IMR-90 (cell line): ENCODE measurements at regions not wholly inside any gene's neighbourhood (a gene's known extent, or its start where the extent isn't known, plus 50 kb on each side); places are given as distances from the start of the nearest gene placed in this dataset.
A peak's percentile ranks its signal among the peaks of the same experiment; 100 is the strongest.

Experiments
- ATAC-seq: fragments of 200-7000 bp; cut with Tn5 transposase; 2 replicates; pipeline ENCODE4 v1.9.1; 2020; ENCODE audit warnings: low read depth, mild to moderate bottlenecking, moderate library complexity
- BruUV-seq: library from RNA; stranded (reverse); fragments of 400-500 nt; replicated peaks from 2 replicates; lab custom pipeline; 2021; lab: Mats Ljungman, UMichigan
- CTCF ChIA-PET: fragments of 300-600 bp; formaldehyde crosslinking; extraction: SDS; loops from one replicate; lab custom pipeline; 2021; ENCODE audit warnings: antibody characterized with exemption; lab: Yijun Ruan, JAX
- POLR2A ChIA-PET: fragments of 300-600 bp; sonication (Branson Sonifier 250); formaldehyde crosslinking; loops from one replicate; lab custom pipeline; 2022; ENCODE audit warnings: antibody characterized with exemption; ENCODE audit not compliant: unreplicated experiment; lab: Charles Lee
- DNase-seq: peaks from one replicate; pipeline ENCODE4 v3.0.0; 2013
- H2AFZ ChIP-seq: replicated peaks from 2 replicates; pipeline ENCODE3; 2013; ENCODE audit warnings: low read length, mild to moderate bottlenecking; ENCODE audit not compliant: poor library complexity
- H2AK5ac ChIP-seq: 2 replicates; pipeline ENCODE4 v1.6.1; 2013; ENCODE audit warnings: low read depth, low read length, inconsistent platforms
- H2AK9ac ChIP-seq: replicated peaks from 2 replicates; pipeline ENCODE3; 2013; ENCODE audit warnings: mild to moderate bottlenecking, low read depth, low read length, moderate library complexity; ENCODE audit not compliant: poor library complexity
- H2BK120ac ChIP-seq: 2 replicates; pipeline ENCODE4 v1.6.1; 2013; ENCODE audit warnings: low read depth, low read length, inconsistent platforms
- H2BK15ac ChIP-seq: 3 replicates; pipeline ENCODE4 v1.6.1; 2013; ENCODE audit warnings: low read depth, low read length, inconsistent platforms
- H2BK20ac ChIP-seq: 2 replicates; pipeline ENCODE4 v1.6.1; 2013; ENCODE audit warnings: low read depth, mild to moderate bottlenecking, inconsistent platforms, low read length, moderate library complexity
- H2BK5ac ChIP-seq: 2 replicates; pipeline ENCODE4 v1.6.1; 2013; ENCODE audit warnings: mild to moderate bottlenecking, low read depth, low read length, inconsistent platforms; ENCODE audit not compliant: poor library complexity, severe bottlenecking
- H3K14ac ChIP-seq: replicated peaks from 2 replicates; pipeline ENCODE4 v1.6.1; 2013; ENCODE audit warnings: low read depth, low read length, inconsistent platforms
- H3K18ac ChIP-seq: 2 replicates; pipeline ENCODE4 v1.6.1; 2013; ENCODE audit warnings: low read depth, low read length, control low read depth
- H3K23ac ChIP-seq: 2 replicates; pipeline ENCODE4 v1.6.1; 2013; ENCODE audit warnings: low read depth, low read length, inconsistent platforms
- H3K27ac ChIP-seq: 2 replicates; pipeline ENCODE4 v1.5.1; 2013; ENCODE audit warnings: mild to moderate bottlenecking, control low read depth, low read length; ENCODE audit not compliant: insufficient read depth
- H3K27me3 ChIP-seq: 2 replicates; pipeline ENCODE4 v1.6.1; 2013; ENCODE audit warnings: low read length; ENCODE audit not compliant: control insufficient read depth, insufficient read depth
- H3K36me3 ChIP-seq: 2 replicates; pipeline ENCODE4 v1.6.1; 2013; ENCODE audit warnings: low read length, mixed read lengths; ENCODE audit not compliant: control insufficient read depth, insufficient read depth
- H3K4ac ChIP-seq: 2 replicates; pipeline ENCODE4 v1.6.1; 2013; ENCODE audit warnings: low read depth, low read length, inconsistent platforms
- H3K4me1 ChIP-seq: 2 replicates; pipeline ENCODE4 v1.6.1; 2013; ENCODE audit warnings: low read length, mixed read lengths; ENCODE audit not compliant: control insufficient read depth, insufficient read depth
- H3K4me2 ChIP-seq: 2 replicates; pipeline ENCODE4 v1.6.1; 2013; ENCODE audit warnings: low read depth, mild to moderate bottlenecking, control low read depth, low read length, moderate library complexity
- H3K4me3 ChIP-seq: 2 replicates; pipeline ENCODE4 v1.5.1; 2013; ENCODE audit warnings: low read depth, mild to moderate bottlenecking, control low read depth, low read length, moderate library complexity; ENCODE audit not compliant: insufficient read depth
- H3K56ac ChIP-seq: 2 replicates; pipeline ENCODE4 v1.6.1; 2013; ENCODE audit warnings: low read length, inconsistent platforms; ENCODE audit not compliant: insufficient read depth; ENCODE audit errors: extremely low read depth
- H3K79me1 ChIP-seq, 2 experiments: 2 replicates each; pipeline ENCODE4 v1.6.1; 2013; ENCODE audit warnings: low read length in 2 of 2, inconsistent platforms in 1 of 2, low read depth in 1 of 2
- H3K9ac ChIP-seq: 2 replicates; pipeline ENCODE4 v1.6.1; 2013; ENCODE audit warnings: low read depth, low read length, control low read depth
- H3K9me1 ChIP-seq: 2 replicates; pipeline ENCODE4 v1.6.1; 2013; ENCODE audit warnings: low read length, inconsistent platforms; ENCODE audit not compliant: insufficient read depth
- H3K9me3 ChIP-seq: 2 replicates; pipeline ENCODE4 v1.6.1; 2013; ENCODE audit warnings: low read length; ENCODE audit not compliant: control insufficient read depth, insufficient read depth
- H4K20me1 ChIP-seq: 2 replicates; pipeline ENCODE4 v1.6.1; 2013; ENCODE audit warnings: low read length, inconsistent platforms; ENCODE audit not compliant: insufficient read depth
- H4K5ac ChIP-seq: 2 replicates; pipeline ENCODE4 v1.6.1; 2013; ENCODE audit warnings: mild to moderate bottlenecking, low read depth, low read length, control low read depth
- H4K8ac ChIP-seq, 2 experiments: 2 replicates each; pipeline ENCODE4 v1.6.1; 2013; ENCODE audit warnings: low read depth in 2 of 2, low read length in 2 of 2, control low read depth in 1 of 2, inconsistent platforms in 1 of 2
- H4K91ac ChIP-seq: 2 replicates; pipeline ENCODE4 v1.6.1; 2013; ENCODE audit warnings: low read depth, low read length, inconsistent platforms; ENCODE audit not compliant: insufficient read depth
- FOS ChIP-seq: fragments of 150-350 bp; IDR thresholded peaks from 2 replicates; pipeline ENCODE4 v1.6.1; 2016; ENCODE audit warnings: low read depth, low read length
- SMC3 ChIP-seq: fragments of 150-350 bp; IDR thresholded peaks from 2 replicates; pipeline ENCODE4 v1.6.1; 2016; ENCODE audit warnings: low read depth, mild to moderate bottlenecking, antibody characterized with exemption, low read length, moderate library complexity
- WGBS, 2 experiments: methylation state at CpG; one replicate each; pipeline versions ENCODE4 v1.1.5 to v1.1.7; 2013; ENCODE audit warnings: missing lambda C conversion rate in 2 of 2; ENCODE audit not compliant: insufficient read length in 1 of 2; ENCODE audit errors: extremely low coverage in 2 of 2; 5-methylcytosine and 5-hydroxymethylcytosine counted together
- dilution Hi-C: fragments of 300-500 bp; cut with HindIII; formaldehyde crosslinking; loops from one replicate; pipeline ENCODE4 v1.14.3; 2018; ENCODE audit warnings: low sequenced_read_pairs; ENCODE audit not compliant: unreplicated experiment
- in situ Hi-C: fragments of 300-500 bp; cut with MboI; formaldehyde crosslinking; loops from 3 replicates; pipeline ENCODE4 v1.14.3; 2019; ENCODE audit warnings: low sequenced_read_pairs, inconsistent platforms, mixed read lengths
- intact Hi-C: fragments of 100-400 bp; cut with micrococcal nuclease; formaldehyde crosslinking; loops from 2 replicates; pipeline ENCODE4 v1.10.0; 2022
- TF ChIP-seq, protein P1 (sequence below): fragments of 150-350 bp; IDR thresholded peaks from 2 replicates; pipeline ENCODE4 v1.6.1; 2017; ENCODE audit warnings: mild to moderate bottlenecking, antibody characterized with exemption, low read length, low read depth
- TF ChIP-seq, protein P2 (sequence below): fragments of 150-350 bp; IDR thresholded peaks from 2 replicates; pipeline ENCODE4 v1.6.1; 2016; ENCODE audit warnings: low read depth, mild to moderate bottlenecking, low read length, moderate library complexity, borderline replicate concordance
- TF ChIP-seq, protein P3 (sequence below): conservative IDR thresholded peaks from 2 replicates; pipeline ENCODE4 v1.5.1; 2012; ENCODE audit warnings: mild to moderate bottlenecking, low read depth, low read length, improper control_type of control experiment

DNA sequence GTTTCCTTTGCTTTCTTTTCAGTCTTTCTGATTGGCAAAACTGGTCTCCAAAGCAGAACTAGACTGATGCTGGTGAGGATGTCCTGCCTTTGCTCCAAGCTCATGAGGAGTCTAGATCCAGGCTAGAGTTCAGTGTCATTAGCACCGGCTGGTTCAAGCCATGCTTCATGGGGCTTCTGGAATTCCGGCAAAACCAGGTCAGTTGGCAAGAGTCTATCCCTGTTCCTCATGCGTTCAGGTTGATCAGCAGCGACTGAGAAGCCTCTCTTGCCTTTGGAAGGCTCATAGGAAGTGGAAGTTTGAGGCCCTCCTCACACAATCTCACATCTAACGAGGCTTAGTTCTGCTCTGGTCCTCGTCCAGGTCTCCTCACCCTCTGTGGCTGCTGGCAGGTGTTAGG lies 194.3 kb downstream of the HS3ST3A1 start:
- no peak overlapping the region for H4K91ac ChIP-seq
- ChIA-PET POLR2A (no interaction called here), CTCF (no interaction called here)
- H3K9me1 ChIP-seq: no peaks in the 10 kb centered on the region
- no peak overlapping the region for H2BK120ac ChIP-seq
- H3K9me3 ChIP-seq: no peaks in the 10 kb centered on the region
- no peaks in the 10 kb centered on the region for H4K20me1 ChIP-seq
- H2BK20ac ChIP-seq: no peak overlapping the region
- no peak overlapping the region for H4K8ac ChIP-seq
- H3K4me1 ChIP-seq: peaks cover 4% of the 10 kb centered on the region
- H4K5ac ChIP-seq: no peak overlapping the region
- no peak overlapping the region; the same call in 1 of the 2 replicates for H3K4ac ChIP-seq
- dilution Hi-C loops (no loop called here), intact Hi-C loops (no loop called here), in situ Hi-C loops (no loop called here)
- no peak overlapping the region for H3K18ac ChIP-seq
- no peak overlapping the region for H3K4me3 ChIP-seq
- H3K27me3 ChIP-seq: no peaks in the 10 kb centered on the region
- H2BK15ac ChIP-seq: no peak overlapping the region
- H2AFZ ChIP-seq: no peak overlapping the region
- ATAC-seq (no peak), DNase-seq (no peak)
- H2BK5ac ChIP-seq: no peak overlapping the region
- BruUV-seq: no TSS peak
- TF ChIP-seq FOS (no peak), SMC3 (no peak)
- TF ChIP-seq, protein P1, sequence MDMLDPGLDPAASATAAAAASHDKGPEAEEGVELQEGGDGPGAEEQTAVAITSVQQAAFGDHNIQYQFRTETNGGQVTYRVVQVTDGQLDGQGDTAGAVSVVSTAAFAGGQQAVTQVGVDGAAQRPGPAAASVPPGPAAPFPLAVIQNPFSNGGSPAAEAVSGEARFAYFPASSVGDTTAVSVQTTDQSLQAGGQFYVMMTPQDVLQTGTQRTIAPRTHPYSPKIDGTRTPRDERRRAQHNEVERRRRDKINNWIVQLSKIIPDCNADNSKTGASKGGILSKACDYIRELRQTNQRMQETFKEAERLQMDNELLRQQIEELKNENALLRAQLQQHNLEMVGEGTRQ: no peak
- TF ChIP-seq, protein P2, sequence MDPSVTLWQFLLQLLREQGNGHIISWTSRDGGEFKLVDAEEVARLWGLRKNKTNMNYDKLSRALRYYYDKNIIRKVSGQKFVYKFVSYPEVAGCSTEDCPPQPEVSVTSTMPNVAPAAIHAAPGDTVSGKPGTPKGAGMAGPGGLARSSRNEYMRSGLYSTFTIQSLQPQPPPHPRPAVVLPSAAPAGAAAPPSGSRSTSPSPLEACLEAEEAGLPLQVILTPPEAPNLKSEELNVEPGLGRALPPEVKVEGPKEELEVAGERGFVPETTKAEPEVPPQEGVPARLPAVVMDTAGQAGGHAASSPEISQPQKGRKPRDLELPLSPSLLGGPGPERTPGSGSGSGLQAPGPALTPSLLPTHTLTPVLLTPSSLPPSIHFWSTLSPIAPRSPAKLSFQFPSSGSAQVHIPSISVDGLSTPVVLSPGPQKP: no peak
- TF ChIP-seq, protein P3, sequence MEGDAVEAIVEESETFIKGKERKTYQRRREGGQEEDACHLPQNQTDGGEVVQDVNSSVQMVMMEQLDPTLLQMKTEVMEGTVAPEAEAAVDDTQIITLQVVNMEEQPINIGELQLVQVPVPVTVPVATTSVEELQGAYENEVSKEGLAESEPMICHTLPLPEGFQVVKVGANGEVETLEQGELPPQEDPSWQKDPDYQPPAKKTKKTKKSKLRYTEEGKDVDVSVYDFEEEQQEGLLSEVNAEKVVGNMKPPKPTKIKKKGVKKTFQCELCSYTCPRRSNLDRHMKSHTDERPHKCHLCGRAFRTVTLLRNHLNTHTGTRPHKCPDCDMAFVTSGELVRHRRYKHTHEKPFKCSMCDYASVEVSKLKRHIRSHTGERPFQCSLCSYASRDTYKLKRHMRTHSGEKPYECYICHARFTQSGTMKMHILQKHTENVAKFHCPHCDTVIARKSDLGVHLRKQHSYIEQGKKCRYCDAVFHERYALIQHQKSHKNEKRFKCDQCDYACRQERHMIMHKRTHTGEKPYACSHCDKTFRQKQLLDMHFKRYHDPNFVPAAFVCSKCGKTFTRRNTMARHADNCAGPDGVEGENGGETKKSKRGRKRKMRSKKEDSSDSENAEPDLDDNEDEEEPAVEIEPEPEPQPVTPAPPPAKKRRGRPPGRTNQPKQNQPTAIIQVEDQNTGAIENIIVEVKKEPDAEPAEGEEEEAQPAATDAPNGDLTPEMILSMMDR: no peak
- no peak overlapping the region for H3K9ac ChIP-seq
- no peak overlapping the region for H3K23ac ChIP-seq
- no peaks in the 10 kb centered on the region for H3K79me1 ChIP-seq
- no peak overlapping the region for H3K4me2 ChIP-seq
- no peak overlapping the region for H3K27ac ChIP-seq
- no peaks in the 10 kb centered on the region for H3K36me3 ChIP-seq
- WGBS, 2 experiments: 100% methylated on average over 1 of the region's 6 CpGs; no CpG with 5 or more reads in 1 of the 2 experiments
- H2AK9ac ChIP-seq: no peak overlapping the region
- 0 out of 2 replicates have a peak overlapping the region, but pooled peaks have one; percentile 7 for H2AK5ac ChIP-seq
- H3K56ac ChIP-seq: no peak overlapping the region
- H3K14ac ChIP-seq: no peak overlapping the region
